ENCODE measurements at regions not wholly inside any gene's neighbourhood (a gene's known extent, or its start where the extent isn't known, plus 50 kb on each side); places are given as distances from the start of the nearest gene placed in this dataset.

DNA sequence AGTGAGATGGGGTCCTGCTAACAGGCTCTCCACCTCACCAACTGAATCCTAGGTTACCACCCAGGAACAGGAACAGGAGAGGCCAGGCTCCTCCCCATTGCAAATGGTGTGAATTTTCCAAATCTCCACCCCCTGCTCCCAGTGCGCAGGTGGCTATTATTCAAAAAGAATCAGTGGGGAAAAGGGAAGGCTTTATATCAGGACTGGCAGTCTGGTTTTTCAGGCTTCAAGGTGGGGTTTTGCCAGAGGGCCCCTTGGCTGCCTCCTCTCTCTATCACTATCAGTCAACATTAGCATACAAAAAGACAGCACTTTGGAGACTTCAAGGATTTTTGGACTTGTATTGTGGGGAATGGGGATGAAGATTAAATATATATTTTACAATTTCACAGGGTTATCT lies 1817.6 kb upstream of the C9orf72 start:
- Histone ChIP-seq H3K9me2 (ENCODE audit: insufficient read depth) (no peaks in the 10 kb centered on the region), H3K4me3 (replicated peaks in 1 of 2; ENCODE audit: low read depth in 1 of 2, low read length in 2 of 2) (no peak overlapping the region), H4K20me1 (ENCODE audit: insufficient read depth) (no peaks in the 10 kb centered on the region), H3K27ac (ENCODE audit: low read depth, low read length) (no peak overlapping the region), H3K9me3 (ENCODE audit: control insufficient read depth in 1 of 2, insufficient read depth in 1 of 2, low read depth in 1 of 2, low read length in 2 of 2) (no peaks in the 10 kb centered on the region), H3K9ac (ENCODE audit: low read length) (no peak overlapping the region), H3K4me2 (ENCODE audit: low read length) (no peak overlapping the region), H3K27me3 (ENCODE audit: insufficient read depth, low read length) (no peaks in the 10 kb centered on the region), H3K36me3 (ENCODE audit: control insufficient read depth in 1 of 2, insufficient read depth in 2 of 2, low read length in 2 of 2) (no peaks in the 10 kb centered on the region), H3K79me2 (ENCODE audit: insufficient read depth, low read length) (no peaks in the 10 kb centered on the region), H3K4me1 (ENCODE audit: control insufficient read depth in 1 of 2, insufficient read depth in 2 of 2, low read length in 2 of 2) (no peaks in the 10 kb centered on the region), H2AFZ (ENCODE audit: low read depth, low read length, poor library complexity, severe bottlenecking) (no peak overlapping the region)
- ATAC-seq (no peak), DNase-seq (ENCODE audit: low read depth, low spot score) (no peak)
- no peak for TF ChIP-seq JUND (IDR thresholded peaks at IDR 0.05)
- TF ChIP-seq EZH2phosphoT487 (IDR thresholded peaks at IDR 0.05; ENCODE audit: borderline replicate concordance): no peak
- no peak for TF ChIP-seq YY1 (IDR thresholded peaks at IDR 0.05; ENCODE audit: extremely low read depth, insufficient replicate concordance, low read depth, low read length)
- no peak for TF ChIP-seq ZNF274 (IDR thresholded peaks at IDR 0.05; ENCODE audit: low read depth, low read length)
- TF ChIP-seq POLR2AphosphoS5 (IDR thresholded peaks at IDR 0.05; ENCODE audit: low read depth, low read length): no peak
- TF ChIP-seq CEBPB (IDR thresholded peaks at IDR 0.05; ENCODE audit: low read depth): no peak
- TF ChIP-seq SIN3A (IDR thresholded peaks at IDR 0.05; ENCODE audit: low read depth): no peak
- TF ChIP-seq SRF (IDR thresholded peaks at IDR 0.05; ENCODE audit: low read depth): no peak
- no peak for TF ChIP-seq MAX (IDR thresholded peaks at IDR 0.05)
- TF ChIP-seq, protein P1, sequence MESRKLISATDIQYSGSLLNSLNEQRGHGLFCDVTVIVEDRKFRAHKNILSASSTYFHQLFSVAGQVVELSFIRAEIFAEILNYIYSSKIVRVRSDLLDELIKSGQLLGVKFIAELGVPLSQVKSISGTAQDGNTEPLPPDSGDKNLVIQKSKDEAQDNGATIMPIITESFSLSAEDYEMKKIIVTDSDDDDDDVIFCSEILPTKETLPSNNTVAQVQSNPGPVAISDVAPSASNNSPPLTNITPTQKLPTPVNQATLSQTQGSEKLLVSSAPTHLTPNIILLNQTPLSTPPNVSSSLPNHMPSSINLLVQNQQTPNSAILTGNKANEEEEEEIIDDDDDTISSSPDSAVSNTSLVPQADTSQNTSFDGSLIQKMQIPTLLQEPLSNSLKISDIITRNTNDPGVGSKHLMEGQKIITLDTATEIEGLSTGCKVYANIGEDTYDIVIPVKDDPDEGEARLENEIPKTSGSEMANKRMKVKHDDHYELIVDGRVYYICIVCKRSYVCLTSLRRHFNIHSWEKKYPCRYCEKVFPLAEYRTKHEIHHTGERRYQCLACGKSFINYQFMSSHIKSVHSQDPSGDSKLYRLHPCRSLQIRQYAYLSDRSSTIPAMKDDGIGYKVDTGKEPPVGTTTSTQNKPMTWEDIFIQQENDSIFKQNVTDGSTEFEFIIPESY (IDR thresholded peaks at IDR 0.05; ENCODE audit: extremely low read depth, insufficient replicate concordance, low read length): no peak
- TF ChIP-seq, protein P2, sequence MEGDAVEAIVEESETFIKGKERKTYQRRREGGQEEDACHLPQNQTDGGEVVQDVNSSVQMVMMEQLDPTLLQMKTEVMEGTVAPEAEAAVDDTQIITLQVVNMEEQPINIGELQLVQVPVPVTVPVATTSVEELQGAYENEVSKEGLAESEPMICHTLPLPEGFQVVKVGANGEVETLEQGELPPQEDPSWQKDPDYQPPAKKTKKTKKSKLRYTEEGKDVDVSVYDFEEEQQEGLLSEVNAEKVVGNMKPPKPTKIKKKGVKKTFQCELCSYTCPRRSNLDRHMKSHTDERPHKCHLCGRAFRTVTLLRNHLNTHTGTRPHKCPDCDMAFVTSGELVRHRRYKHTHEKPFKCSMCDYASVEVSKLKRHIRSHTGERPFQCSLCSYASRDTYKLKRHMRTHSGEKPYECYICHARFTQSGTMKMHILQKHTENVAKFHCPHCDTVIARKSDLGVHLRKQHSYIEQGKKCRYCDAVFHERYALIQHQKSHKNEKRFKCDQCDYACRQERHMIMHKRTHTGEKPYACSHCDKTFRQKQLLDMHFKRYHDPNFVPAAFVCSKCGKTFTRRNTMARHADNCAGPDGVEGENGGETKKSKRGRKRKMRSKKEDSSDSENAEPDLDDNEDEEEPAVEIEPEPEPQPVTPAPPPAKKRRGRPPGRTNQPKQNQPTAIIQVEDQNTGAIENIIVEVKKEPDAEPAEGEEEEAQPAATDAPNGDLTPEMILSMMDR (IDR thresholded peaks at IDR 0.05 in 2 of 3, conservative IDR thresholded peaks at IDR 0.05 in 1 of 3; ENCODE audit: borderline replicate concordance in 1 of 3, insufficient read depth in 1 of 3, low read depth in 2 of 3, low read length in 2 of 3): no peak
- no peak for TF ChIP-seq TCF7L2 (IDR thresholded peaks at IDR 0.05; ENCODE audit: borderline replicate concordance, extremely low read depth, insufficient read depth, insufficient read length)
- no peak for TF ChIP-seq POLR2A (IDR thresholded peaks at IDR 0.05; ENCODE audit: borderline replicate concordance, extremely low read depth, insufficient read depth, insufficient read length)
- TF ChIP-seq, protein P3, sequence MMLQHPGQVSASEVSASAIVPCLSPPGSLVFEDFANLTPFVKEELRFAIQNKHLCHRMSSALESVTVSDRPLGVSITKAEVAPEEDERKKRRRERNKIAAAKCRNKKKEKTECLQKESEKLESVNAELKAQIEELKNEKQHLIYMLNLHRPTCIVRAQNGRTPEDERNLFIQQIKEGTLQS (IDR thresholded peaks at IDR 0.05): no peak
- TF ChIP-seq FOSL1 (IDR thresholded peaks at IDR 0.05; ENCODE audit: low read depth): no peak
- TF ChIP-seq RAD21 (IDR thresholded peaks at IDR 0.05; ENCODE audit: low read depth): no peak
- TF ChIP-seq, protein P4, sequence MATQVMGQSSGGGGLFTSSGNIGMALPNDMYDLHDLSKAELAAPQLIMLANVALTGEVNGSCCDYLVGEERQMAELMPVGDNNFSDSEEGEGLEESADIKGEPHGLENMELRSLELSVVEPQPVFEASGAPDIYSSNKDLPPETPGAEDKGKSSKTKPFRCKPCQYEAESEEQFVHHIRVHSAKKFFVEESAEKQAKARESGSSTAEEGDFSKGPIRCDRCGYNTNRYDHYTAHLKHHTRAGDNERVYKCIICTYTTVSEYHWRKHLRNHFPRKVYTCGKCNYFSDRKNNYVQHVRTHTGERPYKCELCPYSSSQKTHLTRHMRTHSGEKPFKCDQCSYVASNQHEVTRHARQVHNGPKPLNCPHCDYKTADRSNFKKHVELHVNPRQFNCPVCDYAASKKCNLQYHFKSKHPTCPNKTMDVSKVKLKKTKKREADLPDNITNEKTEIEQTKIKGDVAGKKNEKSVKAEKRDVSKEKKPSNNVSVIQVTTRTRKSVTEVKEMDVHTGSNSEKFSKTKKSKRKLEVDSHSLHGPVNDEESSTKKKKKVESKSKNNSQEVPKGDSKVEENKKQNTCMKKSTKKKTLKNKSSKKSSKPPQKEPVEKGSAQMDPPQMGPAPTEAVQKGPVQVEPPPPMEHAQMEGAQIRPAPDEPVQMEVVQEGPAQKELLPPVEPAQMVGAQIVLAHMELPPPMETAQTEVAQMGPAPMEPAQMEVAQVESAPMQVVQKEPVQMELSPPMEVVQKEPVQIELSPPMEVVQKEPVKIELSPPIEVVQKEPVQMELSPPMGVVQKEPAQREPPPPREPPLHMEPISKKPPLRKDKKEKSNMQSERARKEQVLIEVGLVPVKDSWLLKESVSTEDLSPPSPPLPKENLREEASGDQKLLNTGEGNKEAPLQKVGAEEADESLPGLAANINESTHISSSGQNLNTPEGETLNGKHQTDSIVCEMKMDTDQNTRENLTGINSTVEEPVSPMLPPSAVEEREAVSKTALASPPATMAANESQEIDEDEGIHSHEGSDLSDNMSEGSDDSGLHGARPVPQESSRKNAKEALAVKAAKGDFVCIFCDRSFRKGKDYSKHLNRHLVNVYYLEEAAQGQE (IDR thresholded peaks at IDR 0.05; ENCODE audit: low read depth): no peak
- TF ChIP-seq SP1 (IDR thresholded peaks at IDR 0.05; ENCODE audit: low read depth): no peak
- BruUV-seq (replicated peaks): no TSS peak
- ChIA-PET POLR2A (no interaction called here), RAD21 (ENCODE audit: low non-redundant PET in 1 of 2, low total read pairs in 2 of 2, uncharacterized antibody in 2 of 2, unreplicated experiment in 2 of 2) (no interaction called here), CTCF (no interaction called here)
- intact Hi-C loops (cut with micrococcal nuclease): no loop called here
